HG02642 (cell line): ENCODE measurements at regions not wholly inside any gene's neighbourhood (a gene's known extent, or its start where the extent isn't known, plus 50 kb on each side); places are given as distances from the start of the nearest gene placed in this dataset.
"Not testable (repeated sequence)": the region's sequence is repeated elsewhere in the genome, so short reads cannot be mapped to it uniquely, and the experiment has no call there.

Experiments
- ATAC-seq: cut with Tn5 transposase; IDR thresholded peaks from one replicate; pipeline ENCODE4 v1.9.1; 2021; ENCODE audit warnings: mild to moderate bottlenecking; ENCODE audit not compliant: unreplicated experiment, poor library complexity

DNA sequence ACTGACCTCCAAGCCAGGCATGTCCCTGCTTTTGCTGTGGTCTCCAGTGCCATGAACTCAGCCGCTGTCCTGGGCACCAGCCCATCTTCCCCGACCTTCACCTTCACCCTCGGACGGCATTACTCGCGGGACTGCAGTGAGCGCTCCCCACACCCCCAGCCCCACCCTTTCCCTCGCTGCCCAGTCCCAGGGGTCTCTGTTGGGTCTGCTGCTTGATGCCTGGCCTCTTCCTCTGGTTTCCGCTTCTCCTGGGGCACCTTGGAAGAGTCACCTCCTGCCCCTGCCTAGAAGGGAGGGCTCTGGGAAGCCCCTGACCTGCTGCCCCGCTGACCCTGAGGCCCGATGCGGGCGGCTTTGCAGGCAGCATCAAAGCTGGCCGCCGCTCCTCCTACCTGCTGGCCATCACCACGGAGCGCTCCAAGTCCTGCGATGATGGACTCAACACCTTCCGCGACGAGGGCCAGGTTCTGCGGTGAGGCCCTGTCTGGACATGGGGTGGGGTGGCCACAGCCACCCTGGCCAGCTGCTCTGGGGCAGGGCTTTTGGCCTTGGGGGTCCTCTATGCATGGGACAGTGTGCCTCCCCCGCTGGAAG, 102.3 kb downstream of the ZNF267 start:
- not testable (repeated sequence) for ATAC-seq

DNA sequence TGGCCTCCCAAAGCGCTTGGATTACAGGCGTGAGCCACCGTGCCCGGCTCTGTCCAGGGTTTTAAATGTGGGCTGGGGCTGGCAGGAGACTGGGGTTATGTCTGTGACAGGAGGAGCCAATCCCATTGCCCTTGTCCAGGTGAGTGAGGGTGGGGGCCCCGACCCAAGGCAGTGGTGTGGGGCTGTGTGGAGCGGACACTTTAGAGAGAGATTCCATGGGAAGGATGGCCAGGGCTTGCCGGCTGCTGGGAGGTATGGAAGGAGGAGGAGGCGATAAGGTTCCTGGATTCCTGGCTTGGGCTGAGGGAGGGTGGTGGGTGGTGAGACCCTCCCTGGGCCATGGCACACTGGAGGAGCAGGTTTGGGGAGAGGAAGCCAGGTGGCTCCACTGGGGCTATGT, 104.9 kb downstream of the ZNF267 start:
- ATAC-seq, result not testable (repeated sequence)

DNA sequence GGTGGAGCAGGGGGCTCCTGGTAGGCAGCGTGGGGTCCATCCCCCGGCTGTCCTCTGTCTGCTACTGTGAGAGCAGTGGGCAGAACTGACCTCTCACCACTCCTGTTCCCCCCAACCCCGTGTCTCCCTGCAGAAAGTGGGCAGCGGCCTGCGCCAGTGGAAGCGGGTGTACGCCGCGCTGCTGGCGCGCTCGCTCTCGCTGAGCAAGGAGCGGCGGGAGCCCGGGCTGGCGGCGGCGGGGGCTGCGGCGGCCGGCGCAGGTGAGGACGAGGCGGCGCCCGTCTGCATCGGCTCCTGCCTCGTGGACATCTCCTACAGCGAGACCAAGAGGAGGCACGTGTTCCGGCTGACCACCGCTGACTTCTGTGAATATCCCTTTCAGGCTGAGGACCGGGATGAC, 108.1 kb downstream of the ZNF267 start:
- not testable (repeated sequence) for ATAC-seq

GRCh38 chr16:31982986-31983385, 109.4 kb downstream of the ZNF267 start:
- ATAC-seq, result not testable (repeated sequence)

DNA sequence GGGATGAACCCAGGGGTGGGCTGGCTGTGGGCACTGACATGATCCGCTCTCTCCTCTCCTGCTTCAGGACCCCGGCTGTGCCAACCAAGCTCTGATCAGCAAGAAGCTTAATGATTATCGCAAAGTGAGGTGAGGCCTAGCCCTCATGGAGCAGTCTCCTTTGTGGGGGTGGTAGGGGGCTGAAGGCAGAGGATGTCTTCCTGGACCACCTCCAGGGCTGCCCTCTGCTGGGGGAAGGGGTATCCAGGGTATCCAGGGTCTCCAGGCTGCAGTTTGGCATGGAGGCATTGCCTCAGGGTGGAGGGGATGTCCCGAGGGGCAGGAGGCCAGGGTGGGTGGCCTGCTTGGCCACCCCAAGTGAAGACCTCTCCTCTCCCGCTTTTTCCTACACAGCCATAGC, 110.1 kb downstream of the ZNF267 start:
- not testable (repeated sequence) for ATAC-seq

- not testable (repeated sequence) for ATAC-seq
These were observed 113.3 kb downstream of the ZNF267 start for GRCh38 chr16:31986895-31987294.

DNA sequence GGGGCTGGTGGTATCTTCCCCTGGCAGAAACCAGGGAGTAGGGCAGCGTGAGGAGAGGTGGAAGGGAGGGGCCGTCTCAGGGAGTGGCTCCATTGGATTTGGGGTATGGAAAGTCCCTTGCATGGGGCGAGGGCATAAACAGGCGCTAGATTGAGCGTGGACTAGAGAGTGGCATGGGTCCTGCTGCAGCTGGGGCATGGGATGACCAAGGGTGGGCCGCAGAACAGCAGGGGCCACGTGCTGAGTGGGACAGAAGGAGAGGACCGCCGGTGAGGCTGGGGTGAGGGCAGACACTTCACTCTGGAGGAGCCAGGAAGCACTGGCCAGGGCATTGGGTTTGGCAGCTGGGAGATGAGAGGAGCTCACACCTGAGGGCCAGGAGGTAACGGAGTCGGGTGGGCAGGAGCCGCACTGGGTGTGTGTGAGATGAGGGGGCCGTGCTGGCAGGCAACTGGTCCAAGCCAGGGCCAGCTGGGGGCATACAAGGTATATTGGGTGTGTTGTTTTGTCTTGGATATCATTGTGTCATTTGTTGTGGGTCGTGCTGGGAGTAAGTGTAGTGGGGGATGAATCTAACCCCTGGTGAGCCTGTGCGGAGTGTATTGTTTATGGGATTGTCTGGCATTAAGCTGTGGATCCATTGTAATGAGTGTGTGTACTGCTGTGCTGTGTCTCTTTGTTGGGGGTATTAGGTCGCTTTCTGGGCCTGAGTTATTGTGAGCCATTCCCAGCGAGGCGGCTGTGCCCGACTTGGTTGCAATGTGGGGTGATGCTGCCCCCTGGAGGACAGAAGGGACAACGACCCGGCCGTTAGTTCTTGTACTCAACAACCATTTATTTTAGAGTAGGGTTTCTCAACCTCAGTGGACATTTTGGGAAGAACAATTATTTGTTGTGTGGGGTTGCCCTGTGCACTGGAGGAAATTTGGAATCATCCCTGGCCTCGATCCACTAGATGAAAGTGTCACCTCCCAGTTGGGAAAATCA, 115.3 kb downstream of the ZNF267 start:
- ATAC-seq, result peak; percentile 73

- not testable (repeated sequence) for ATAC-seq
These were observed 116.7 kb downstream of the ZNF267 start for GRCh38 chr16:31990261-31990660.

DNA sequence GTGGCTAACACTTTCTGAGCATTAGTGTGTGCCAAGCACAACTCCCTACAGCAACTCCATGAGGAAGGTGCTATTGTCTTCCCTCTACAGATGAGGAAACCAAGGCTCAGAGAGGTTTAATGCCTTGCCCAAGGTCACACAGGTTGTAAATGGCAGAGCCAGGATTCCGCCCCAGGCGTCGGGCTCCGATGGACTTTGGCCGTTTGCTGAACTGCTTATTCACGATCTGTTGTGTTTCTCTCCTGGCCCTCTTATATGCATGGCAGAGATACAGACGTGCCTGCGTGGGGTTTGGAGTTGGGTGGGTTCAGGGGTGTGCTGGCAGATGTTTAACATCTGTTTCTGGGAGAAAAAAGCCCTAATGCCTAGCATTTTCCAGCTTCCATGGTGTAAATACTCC, 117.4 kb downstream of the ZNF267 start:
- ATAC-seq, result not testable (repeated sequence)

DNA sequence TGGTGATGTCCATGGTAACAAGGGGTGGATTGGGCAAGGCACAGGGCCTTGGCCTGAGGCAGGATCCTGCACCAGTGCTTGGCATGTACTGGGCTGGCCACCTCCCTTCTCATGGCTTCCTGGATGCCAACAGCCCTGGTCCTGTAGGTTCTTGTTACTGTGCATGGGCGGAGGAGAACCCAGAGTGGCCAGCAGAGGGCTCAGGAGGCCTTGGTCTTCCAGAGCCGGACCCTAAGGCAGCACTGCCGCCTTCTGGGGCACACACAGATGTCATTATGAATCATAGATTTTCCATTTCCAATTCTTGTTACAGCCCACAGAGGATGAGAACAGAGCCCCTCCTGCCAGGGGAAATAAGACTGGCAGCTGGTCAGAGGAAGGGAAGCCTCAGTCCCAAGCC, 122.7 kb downstream of the ZNF267 start:
- ATAC-seq, result not testable (repeated sequence)

DNA sequence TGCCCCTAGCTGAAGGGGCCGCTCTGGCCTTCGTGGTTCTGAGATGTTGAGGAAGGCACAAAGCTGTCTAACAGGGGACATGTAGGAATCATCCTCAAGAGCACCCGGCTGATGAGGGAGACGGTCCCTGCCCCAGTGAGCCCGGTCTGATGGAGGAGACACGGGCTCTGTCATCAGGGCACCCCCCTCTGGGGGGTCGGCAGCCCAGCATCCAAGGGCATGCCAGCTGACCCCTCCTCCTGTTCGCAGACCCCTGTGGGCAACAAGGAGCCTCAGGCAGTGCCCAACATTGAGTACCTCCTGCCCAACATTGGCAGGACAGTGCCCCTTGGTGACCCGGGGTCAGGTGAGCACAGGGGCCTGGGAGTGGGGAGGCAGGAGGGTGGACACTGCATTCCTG, 128.9 kb downstream of the ZNF267 start:
- not testable (repeated sequence) for ATAC-seq

GRCh38 chr16:32003819-32004218, 130.2 kb downstream of the ZNF267 start:
- ATAC-seq, result not testable (repeated sequence)

DNA sequence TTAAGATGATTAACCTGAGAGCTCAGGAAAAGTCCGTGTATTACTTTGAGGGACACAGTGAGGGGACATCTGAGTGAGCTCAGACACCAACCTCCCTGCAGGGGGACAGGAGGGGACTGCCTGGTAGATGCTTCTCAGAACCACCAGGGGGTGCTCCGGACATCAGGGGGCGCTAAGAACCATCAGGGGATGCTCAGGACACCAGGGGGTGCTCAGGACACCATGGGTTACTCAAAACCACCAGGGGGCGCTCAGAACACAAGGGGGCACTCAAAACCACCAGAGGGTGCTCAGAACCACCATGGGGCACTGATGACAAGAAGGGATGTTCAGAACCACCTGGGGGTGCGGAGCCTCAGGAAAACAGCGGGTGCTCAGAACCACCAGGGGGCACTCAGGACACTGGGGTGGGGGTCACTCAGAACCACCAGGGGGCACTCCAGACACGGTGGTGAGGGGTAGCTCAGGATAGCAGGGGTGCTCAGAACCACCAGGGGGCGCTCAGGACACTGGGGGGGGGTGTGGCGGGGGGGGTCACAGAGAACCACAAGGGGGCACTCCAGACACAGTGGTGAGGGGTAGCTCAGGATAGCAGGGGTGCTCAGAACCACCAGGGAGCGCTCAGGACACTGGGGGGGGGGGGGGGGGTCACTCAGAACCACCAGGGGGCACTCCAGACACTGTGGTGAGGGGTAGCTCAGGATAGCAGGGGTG, 165.3 kb downstream of the ZNF267 start:
- ATAC-seq, result not testable (repeated sequence)

DNA sequence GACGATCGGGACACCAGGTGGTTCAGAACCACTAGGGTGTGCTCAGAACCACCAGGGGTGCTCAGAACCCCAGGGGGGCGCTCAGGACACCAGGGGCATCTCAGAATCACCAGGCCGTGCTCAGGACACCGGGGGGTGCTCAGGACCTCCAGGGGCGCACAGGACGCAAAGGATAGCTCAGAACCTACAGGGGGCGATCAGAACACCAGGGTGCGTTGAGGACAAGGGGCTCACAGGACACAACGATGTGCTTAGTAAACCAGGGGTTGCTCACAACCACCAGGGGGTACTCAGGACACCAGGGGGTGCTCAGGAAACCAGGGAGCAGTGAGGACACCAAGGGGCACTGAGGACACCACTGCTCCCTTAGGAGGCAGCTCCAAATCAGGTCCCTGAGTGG, 166.3 kb downstream of the ZNF267 start:
- ATAC-seq, result not testable (repeated sequence)

DNA sequence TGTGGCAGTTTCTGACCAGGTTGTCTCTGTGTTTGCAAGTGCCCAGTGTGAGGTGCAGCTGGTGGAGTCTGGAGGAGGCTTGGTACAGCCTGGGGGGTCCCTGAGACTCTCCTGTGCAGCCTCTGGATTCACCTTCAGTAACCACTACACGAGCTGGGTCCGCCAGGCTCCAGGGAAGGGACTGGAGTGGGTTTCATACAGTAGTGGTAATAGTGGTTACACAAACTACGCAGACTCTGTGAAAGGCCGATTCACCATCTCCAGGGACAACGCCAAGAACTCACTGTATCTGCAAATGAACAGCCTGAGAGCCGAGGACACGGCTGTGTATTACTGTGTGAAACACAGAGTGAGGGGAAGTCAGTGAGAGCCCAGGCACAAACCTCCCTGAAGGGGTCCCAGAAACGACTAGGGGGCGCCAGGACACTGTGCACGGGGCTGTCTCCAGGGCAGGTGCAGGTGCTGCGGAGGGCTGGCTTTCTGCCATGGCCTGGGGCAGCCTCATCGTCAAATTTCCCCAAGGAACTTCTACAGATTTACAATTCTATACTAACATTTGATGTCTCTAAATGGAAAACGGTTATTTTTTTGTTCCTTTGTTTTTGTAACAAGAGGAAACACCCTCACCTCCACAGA, 187.0 kb upstream of the TP53TG3D start:
- ATAC-seq, result not testable (repeated sequence)

DNA sequence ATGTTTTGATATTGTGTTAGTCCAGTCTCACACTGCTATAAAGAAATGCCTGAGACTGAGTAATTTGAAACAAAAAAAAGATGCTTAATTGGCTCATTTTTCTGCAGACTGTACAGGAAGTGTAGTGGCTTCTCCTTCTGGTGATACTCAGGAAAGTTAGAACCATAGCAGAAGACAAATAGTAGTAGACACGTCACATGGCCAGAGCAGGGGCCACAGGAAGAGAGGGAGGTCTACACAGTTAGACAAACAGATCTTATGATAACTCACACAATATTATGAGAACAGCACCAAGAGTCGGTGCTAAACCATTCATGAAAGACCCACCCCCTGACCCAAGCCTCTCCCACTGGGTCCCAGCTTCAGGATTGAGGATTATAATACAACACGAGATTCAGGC, 181.5 kb upstream of the TP53TG3D start:
- not testable (repeated sequence) for ATAC-seq

DNA sequence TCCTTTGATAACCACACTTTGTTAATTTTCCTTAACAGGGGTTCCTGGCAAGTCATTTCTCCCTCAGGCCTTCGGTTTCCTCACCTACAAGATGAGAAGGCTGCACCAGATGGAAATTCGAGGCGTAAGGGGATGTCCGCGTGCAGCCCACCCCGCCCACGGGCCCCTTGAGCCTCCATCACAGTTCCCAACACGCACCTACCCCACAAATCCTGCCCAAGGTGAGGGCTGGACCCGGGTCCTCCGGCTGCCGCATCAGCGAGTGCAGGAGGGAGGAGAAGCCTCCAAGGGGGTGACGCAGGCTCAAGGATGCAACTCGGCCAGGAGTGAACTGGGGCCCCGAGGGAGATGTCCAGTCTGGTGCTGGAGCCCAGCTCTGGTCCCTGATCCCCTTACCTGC, 169.2 kb upstream of the TP53TG3D start:
- not testable (repeated sequence) for ATAC-seq

- not testable (repeated sequence) for ATAC-seq
These were observed 168.3 kb upstream of the TP53TG3D start for GRCh38 chr16:32084656-32085401.

DNA sequence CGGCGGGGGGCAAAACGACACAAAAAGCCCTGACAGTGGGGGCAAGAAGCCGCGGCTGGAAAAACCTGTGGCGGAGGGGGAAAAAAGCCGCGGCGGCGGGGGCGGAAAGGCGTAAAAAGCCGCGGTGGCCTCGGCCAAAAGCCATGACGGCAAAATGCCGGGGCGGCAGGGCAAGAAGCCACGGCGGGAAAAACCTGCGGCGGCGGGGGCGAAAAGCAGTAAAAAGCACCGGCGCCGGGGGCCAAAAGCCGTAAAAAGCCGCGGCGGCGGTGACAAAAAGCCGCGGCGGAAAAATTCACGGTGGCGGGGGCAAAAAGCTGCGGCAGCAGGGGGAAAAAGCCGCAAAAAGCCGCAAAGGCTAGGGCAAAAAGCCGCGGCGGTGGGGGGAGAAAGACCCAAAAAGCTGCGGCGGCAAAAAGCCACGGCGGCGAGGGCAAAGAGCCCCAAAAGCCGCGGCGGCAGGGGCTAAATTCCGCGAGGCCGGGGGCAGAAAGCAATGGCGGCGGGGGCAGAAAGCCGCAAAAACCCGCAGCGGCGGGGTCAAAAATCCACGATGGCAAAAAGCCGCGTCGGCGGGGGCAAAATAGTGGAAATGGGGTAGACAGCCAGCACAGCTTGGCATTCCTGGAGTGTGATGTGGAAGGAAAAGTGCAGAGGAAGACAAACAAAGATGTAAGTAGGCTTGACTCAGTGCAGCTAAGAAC, 167.5 kb upstream of the TP53TG3D start:
- not testable (repeated sequence) for ATAC-seq
